Stimulated activated CD8-positive, alpha-beta memory T cell treated with anti-CD3 and anti-CD28 coated beads, Interleukin-15, amount 100 ng/mL, for 24 hours (primary cell): ENCODE measurements at regions not wholly inside any gene's neighbourhood (a gene's known extent, or its start where the extent isn't known, plus 50 kb on each side); places are given as distances from the start of the nearest gene placed in this dataset.

Source experiments
- DNase-seq: peaks from one replicate; pipeline ENCODE4 v3.0.0-alpha.2; 2020; ENCODE audit warnings: low read depth

GRCh38 chr12:127533353-127533752, 733.6 kb upstream of the TMEM132C start:
- no peak for DNase-seq

- no peak for DNase-seq
Observed at GRCh38 chr12:127536833-127537428, 730.0 kb upstream of the TMEM132C start.

- DNase-seq: no peak
Observed at GRCh38 chr12:127538316-127538715, 728.7 kb upstream of the TMEM132C start.

- no peak for DNase-seq
Observed at GRCh38 chr12:127539226-127539858, 727.6 kb upstream of the TMEM132C start.

- no peak for DNase-seq
Observed at GRCh38 chr12:127542391-127542790, 724.6 kb upstream of the TMEM132C start.

GRCh38 chr12:127542931-127543330, 724.0 kb upstream of the TMEM132C start:
- DNase-seq: no peak

- DNase-seq: no peak
Observed at GRCh38 chr12:127546721-127547505, 720.1 kb upstream of the TMEM132C start.

- DNase-seq: no peak
Observed at GRCh38 chr12:127548123-127548553, 718.8 kb upstream of the TMEM132C start.

- DNase-seq: no peak
Observed at GRCh38 chr12:127550271-127550670, 716.7 kb upstream of the TMEM132C start.

GRCh38 chr12:127552838-127553237, 714.1 kb upstream of the TMEM132C start:
- DNase-seq: no peak

GRCh38 chr12:127555071-127555470, 711.9 kb upstream of the TMEM132C start:
- no peak for DNase-seq

GRCh38 chr12:127556231-127556886, 710.6 kb upstream of the TMEM132C start:
- no peak for DNase-seq

GRCh38 chr12:127558361-127558760, 708.6 kb upstream of the TMEM132C start:
- no peak for DNase-seq

GRCh38 chr12:127559349-127560040, 707.5 kb upstream of the TMEM132C start:
- DNase-seq: peak; percentile 3

GRCh38 chr12:127560041-127560478, 706.9 kb upstream of the TMEM132C start:
- DNase-seq: no peak

GRCh38 chr12:127562816-127563215, 704.2 kb upstream of the TMEM132C start:
- DNase-seq: no peak

- DNase-seq: no peak
Observed at GRCh38 chr12:127565241-127565640, 701.7 kb upstream of the TMEM132C start.

- DNase-seq: no peak
Observed at GRCh38 chr12:127567531-127567930, 699.4 kb upstream of the TMEM132C start.

GRCh38 chr12:127570387-127570786, 696.6 kb upstream of the TMEM132C start:
- DNase-seq: no peak

- DNase-seq: no peak
Observed at GRCh38 chr12:127570793-127571360, 696.1 kb upstream of the TMEM132C start.

GRCh38 chr12:127571578-127571977, 695.4 kb upstream of the TMEM132C start:
- DNase-seq: no peak

GRCh38 chr12:127579446-127579845, 687.5 kb upstream of the TMEM132C start:
- DNase-seq: no peak
